Progenitor cell of endocrine pancreas (in vitro differentiated cells): ENCODE measurements at regions not wholly inside any gene's neighbourhood (a gene's known extent, or its start where the extent isn't known, plus 50 kb on each side); places are given as distances from the start of the nearest gene placed in this dataset.
"Not testable (repeated sequence)": the region's sequence is repeated elsewhere in the genome, so short reads cannot be mapped to it uniquely, and the experiment has no call there.

ENCODE experiments used
- DNase-seq: peaks from one replicate; pipeline ENCODE4 v3.0.0; 2021; ENCODE audit warnings: low spot score; ENCODE audit not compliant: unreplicated experiment
- H3K27ac Mint-ChIP-seq: 2 replicates; pipeline ENCODE4 v1.8.0; 2021; ENCODE audit warnings: mild to moderate bottlenecking, moderate library complexity, mixed read lengths
- H3K27me3 Mint-ChIP-seq: 2 replicates; pipeline ENCODE4 v1.8.0; 2021; ENCODE audit warnings: mixed read lengths
- H3K36me3 Mint-ChIP-seq: 2 replicates; pipeline ENCODE4 v1.8.0; 2022; ENCODE audit warnings: mixed read lengths; ENCODE audit not compliant: insufficient read depth
- H3K4me1 Mint-ChIP-seq: 2 replicates; pipeline ENCODE4 v1.8.0; 2021; ENCODE audit warnings: low read depth, mixed read lengths
- H3K4me3 Mint-ChIP-seq: 2 replicates; pipeline ENCODE4 v1.8.0; 2021; ENCODE audit warnings: low read depth, mild to moderate bottlenecking, moderate library complexity, mixed read lengths
- H3K9me3 Mint-ChIP-seq: 2 replicates; pipeline ENCODE4 v1.8.0; 2021; ENCODE audit warnings: low read depth, mixed read lengths
- CTCF ChIP-seq: fragments of 200-600 bp; sonication (generic); IDR thresholded peaks from one replicate; pipeline ENCODE4 v1.5.0; 2021; ENCODE audit warnings: antibody characterized with exemption, mild to moderate bottlenecking; ENCODE audit not compliant: unreplicated experiment

- H3K27ac Mint-ChIP-seq, H3K4me3 Mint-ChIP-seq, H3K4me1 Mint-ChIP-seq, H3K36me3 Mint-ChIP-seq, DNase-seq, H3K27me3 Mint-ChIP-seq: not testable (repeated sequence)
- peaks cover 23% of the 10 kb centered on the region for H3K9me3 Mint-ChIP-seq
These were observed 190.7 kb upstream of the VIPR2 start for GRCh38 chr7:159335181-159335926.

GRCh38 chr7:159332854-159333479 is 188.3 kb upstream of the VIPR2 start:
- H3K4me1 Mint-ChIP-seq, H3K27ac Mint-ChIP-seq, H3K36me3 Mint-ChIP-seq, DNase-seq, H3K27me3 Mint-ChIP-seq, H3K4me3 Mint-ChIP-seq: not testable (repeated sequence)
- H3K9me3 Mint-ChIP-seq = peaks cover 30% of the 10 kb centered on the region

GRCh38 chr7:159331462-159331861 is 186.8 kb upstream of the VIPR2 start:
- no peak overlapping the region for H3K4me3 Mint-ChIP-seq
- H3K9me3 Mint-ChIP-seq = peaks cover 40% of the 10 kb centered on the region

GRCh38 chr7:159329818-159330378 is 185.2 kb upstream of the VIPR2 start:
- Mint-ChIP-seq H3K27me3 (no peaks in the 10 kb centered on the region), H3K4me1 (no peaks in the 10 kb centered on the region), H3K27ac (no peak overlapping the region), H3K36me3 (peaks cover 3% of the 10 kb centered on the region), H3K4me3 (no peak overlapping the region), H3K9me3 (peaks cover 49% of the 10 kb centered on the region)
- no peak for TF ChIP-seq CTCF
- DNase-seq = no peak

More at GRCh38 chr7:159331462-159331861, 186.8 kb upstream of the VIPR2 start:
- no peak for DNase-seq
- TF ChIP-seq CTCF = no peak
- Mint-ChIP-seq H3K27me3 (no peaks in the 10 kb centered on the region), H3K36me3 (peaks cover 4% of the 10 kb centered on the region), H3K27ac (no peak overlapping the region), H3K4me1 (no peaks in the 10 kb centered on the region)

GRCh38 chr7:159328096-159328495 is 183.4 kb upstream of the VIPR2 start:
- no peak for TF ChIP-seq CTCF
- Mint-ChIP-seq H3K27ac (no peak overlapping the region), H3K9me3 (peaks cover 51% of the 10 kb centered on the region), H3K27me3 (no peaks in the 10 kb centered on the region), H3K36me3 (peaks cover 3% of the 10 kb centered on the region), H3K4me3 (no peak overlapping the region), H3K4me1 (no peaks in the 10 kb centered on the region)
- no peak for DNase-seq

GRCh38 chr7:159323359-159323758 is 178.7 kb upstream of the VIPR2 start:
- H3K4me1 Mint-ChIP-seq = no peaks in the 10 kb centered on the region
- no peak overlapping the region for H3K4me3 Mint-ChIP-seq
- H3K9me3 Mint-ChIP-seq = peaks cover 64% of the 10 kb centered on the region
- TF ChIP-seq CTCF = no peak
- H3K36me3 Mint-ChIP-seq = peaks cover 3% of the 10 kb centered on the region
- DNase-seq = no peak
- no peak overlapping the region for H3K27ac Mint-ChIP-seq
- no peaks in the 10 kb centered on the region for H3K27me3 Mint-ChIP-seq
